B cell (primary cell): ENCODE measurements at regions not wholly inside any gene's neighbourhood (a gene's known extent, or its start where the extent isn't known, plus 50 kb on each side); places are given as distances from the start of the nearest gene placed in this dataset.

Source experiments
- ATAC-seq: fragments of 200-7000 bp; cut with Tn5 transposase; one replicate; pipeline ENCODE4 v1.10.0; 2021; ENCODE audit warnings: low read depth, mild to moderate bottlenecking, moderate number of reproducible peaks, moderate library complexity
- CTCF ChIA-PET: fragments of 350-600 bp; sonication (Branson Sonifier 250); formaldehyde crosslinking; loops from one replicate; lab custom pipeline; 2021; ENCODE audit warnings: antibody characterized with exemption, inconsistent platforms; lab: Charles Lee
- POLR2A ChIA-PET: fragments of 350-600 bp; sonication (Branson Sonifier 250); formaldehyde crosslinking; loops from one replicate; lab custom pipeline; 2021; ENCODE audit warnings: antibody characterized with exemption; lab: Charles Lee
- DNase-seq: peaks from one replicate; pipeline ENCODE4 v3.0.0; 2013
- H2AFZ ChIP-seq: 2 replicates; pipeline ENCODE4 v1.6.1; 2012; ENCODE audit warnings: mild to moderate bottlenecking, low read depth, low read length; ENCODE audit not compliant: insufficient read depth, poor library complexity, severe bottlenecking
- H3K27ac ChIP-seq, 2 donors: 1 replicate in 1 of 2; 2 replicates in 1 of 2; pipeline ENCODE4 v1.5.1; 2012 to 2013; ENCODE audit warnings: low read length in 2 of 2, mild to moderate bottlenecking in 2 of 2, moderate library complexity in 1 of 2
- H3K27me3 ChIP-seq, 4 experiments: fragments of 200-600 bp in 1 of 4; sonication (generic) in 1 of 4; replicated peaks in 1 of 4; 1 replicate in 2 of 4; 2 replicates in 2 of 4; pipeline versions ENCODE4 v1.6.1 to v1.7.0; 2013 to 2016; ENCODE audit warnings: low read length in 3 of 4, mild to moderate bottlenecking in 2 of 4, mixed read lengths in 1 of 4, moderate library complexity in 1 of 4; ENCODE audit not compliant: insufficient read depth in 4 of 4, control insufficient read depth in 3 of 4; ENCODE audit errors: control extremely low read depth in 1 of 4
- H3K36me3 ChIP-seq, 2 experiments: replicated peaks in 1 of 2; 1 replicate in 1 of 2; 2 replicates in 1 of 2; pipeline versions ENCODE4 v1.6.1 to v1.7.1; 2013; ENCODE audit warnings: low read length in 1 of 2; ENCODE audit not compliant: insufficient read depth in 2 of 2, control insufficient read depth in 1 of 2; ENCODE audit errors: control extremely low read depth in 1 of 2, extremely low read depth in 1 of 2
- H3K4me1 ChIP-seq, 2 donors: fragments of 200-600 bp in 1 of 2; sonication (generic) in 1 of 2; 1 replicate in 1 of 2; 2 replicates in 1 of 2; pipeline versions ENCODE4 v1.5.1 to v1.6.1; 2013 to 2017; ENCODE audit warnings: low read length in 2 of 2; ENCODE audit not compliant: control insufficient read depth in 2 of 2, insufficient read depth in 2 of 2
- H3K4me2 ChIP-seq: replicated peaks from 2 replicates; pipeline ENCODE3; 2012; ENCODE audit warnings: mild to moderate bottlenecking, low read depth, low read length; ENCODE audit not compliant: poor library complexity, severe bottlenecking
- H3K4me3 ChIP-seq, 5 experiments: fragments of 200-600 bp in 1 of 5; sonication (generic) in 1 of 5; 1 replicate in 3 of 5; 2 replicates in 2 of 5; pipeline versions ENCODE4 v1.5.1 to v1.7.0; 2011 to 2016; ENCODE audit warnings: low read length in 4 of 5, mild to moderate bottlenecking in 4 of 5, low read depth in 2 of 5, control low read depth in 1 of 5, moderate library complexity in 1 of 5; ENCODE audit not compliant: insufficient read depth in 1 of 5; ENCODE audit errors: control extremely low read depth in 1 of 5, extremely low read depth in 1 of 5
- H3K79me2 ChIP-seq: fragments of 200-600 bp; sonication (generic); one replicate; pipeline ENCODE4 v1.6.0; 2016; ENCODE audit warnings: low read length; ENCODE audit not compliant: control insufficient read depth, insufficient read depth
- H3K9ac ChIP-seq: fragments of 200-600 bp; sonication (generic); 2 replicates; pipeline ENCODE4 v1.6.1; 2017; ENCODE audit warnings: mild to moderate bottlenecking, low read length, moderate library complexity
- H3K9me3 ChIP-seq, 3 donors: one replicate each; pipeline versions ENCODE4 v1.6.1 to v1.7.1; 2013; ENCODE audit warnings: low read length in 2 of 3; ENCODE audit not compliant: control insufficient read depth in 2 of 3, insufficient read depth in 1 of 3; ENCODE audit errors: control extremely low read depth in 1 of 3
- H4K20me1 ChIP-seq: 2 replicates; pipeline ENCODE4 v1.6.0; 2012; ENCODE audit warnings: mild to moderate bottlenecking, low read length; ENCODE audit not compliant: insufficient read depth, control insufficient read depth, poor library complexity, severe bottlenecking
- H3K27ac Mint-ChIP-seq: one replicate; pipeline ENCODE4 v1.8.0; 2021; ENCODE audit warnings: mixed read lengths
- H3K27me3 Mint-ChIP-seq: one replicate; pipeline ENCODE4 v1.8.0; 2021; ENCODE audit warnings: mixed read lengths
- H3K4me1 Mint-ChIP-seq: one replicate; pipeline ENCODE4 v1.8.0; 2021; ENCODE audit warnings: mixed read lengths
- H3K4me3 Mint-ChIP-seq: one replicate; pipeline ENCODE4 v1.8.0; 2021; ENCODE audit warnings: mixed read lengths
- H3K9me3 Mint-ChIP-seq: one replicate; pipeline ENCODE4 v1.8.0; 2022; ENCODE audit warnings: mixed read lengths; ENCODE audit not compliant: insufficient read depth
- CTCF ChIP-seq: fragments of 200-600 bp; IDR thresholded peaks from one replicate; pipeline ENCODE4 v1.8.0; 2022; ENCODE audit warnings: antibody characterized with exemption, mild to moderate bottlenecking
- EZH2 ChIP-seq: IDR thresholded peaks from 2 replicates; pipeline ENCODE4 v1.6.1; 2012; ENCODE audit warnings: borderline replicate concordance, low read depth, mild to moderate bottlenecking, moderate library complexity, low read length; ENCODE audit not compliant: insufficient read depth, poor library complexity, severe bottlenecking
- whole genome bisulfite sequencing: methylation state at CpG from one replicate; pipeline ENCODE4 v1.1.5; 2013; ENCODE audit warnings: missing lambda C conversion rate; ENCODE audit not compliant: insufficient coverage; 5-methylcytosine and 5-hydroxymethylcytosine counted together
- intact Hi-C: fragments of 100-400 bp; cut with micrococcal nuclease; formaldehyde crosslinking; loops from one replicate; pipeline ENCODE4 v1.10.0; 2022

GRCh38 chr6:14950103-14950969 is 295.5 kb upstream of the JARID2 start:
- CTCF ChIA-PET: interaction anchor here (1.4 kb wide), 1 partner anchor 222 kb away, joined by 3 read pairs; no protein-coding TSS in a partner anchor
- POLR2A ChIA-PET: no interaction called here
- Mint-ChIP-seq H3K27me3 (peaks cover 4% of the 10 kb centered on the region), H3K9me3 (peaks cover 3% of the 10 kb centered on the region), H3K27ac (no peak overlapping the region), H3K4me3 (no peak overlapping the region), H3K4me1 (peaks cover 18% of the 10 kb centered on the region)
- no peak overlapping the region for H2AFZ ChIP-seq
- no peak overlapping the region for H3K4me2 ChIP-seq
- H4K20me1 ChIP-seq: no peaks in the 10 kb centered on the region
- ATAC-seq (no peak), DNase-seq (no peak)
- WGBS: 94% methylated on average over 3 of the region's 4 CpGs
- no peaks in the 10 kb centered on the region for H3K79me2 ChIP-seq
- peaks cover 0 to 11% (median 0%) of the 10 kb centered on the region in 3 donors for H3K9me3 ChIP-seq
- no peak overlapping the region for H3K27ac ChIP-seq
- intact Hi-C loops: no loop called here
- H3K4me3 ChIP-seq: no peak overlapping the region
- peaks cover 6 to 7% of the 10 kb centered on the region in 2 donors for H3K4me1 ChIP-seq
- H3K27me3 ChIP-seq: no peaks in the 10 kb centered on the region
- TF ChIP-seq EZH2 (no peak), CTCF (no peak)
- H3K36me3 ChIP-seq: no peaks in the 10 kb centered on the region
- no peak overlapping the region for H3K9ac ChIP-seq

- POLR2A ChIA-PET: no interaction called here
These were observed 294.9 kb upstream of the JARID2 start for GRCh38 chr6:14950970-14951276.

More at GRCh38 chr6:14950970-14951276, 294.9 kb upstream of the JARID2 start:
- ATAC-seq: no peak
- no peak for TF ChIP-seq EZH2
- no peak for TF ChIP-seq CTCF
- Mint-ChIP-seq H3K27ac (no peak overlapping the region), H3K4me3 (no peak overlapping the region), H3K9me3 (peaks cover 3% of the 10 kb centered on the region), H3K27me3 (peaks cover 3% of the 10 kb centered on the region), H3K4me1 (peaks cover 15% of the 10 kb centered on the region)
- no peak overlapping the region for H3K4me3 ChIP-seq
- no peaks in the 10 kb centered on the region for H3K79me2 ChIP-seq
- H3K27me3 ChIP-seq: no peaks in the 10 kb centered on the region
- no peak overlapping the region for H3K9ac ChIP-seq
- no peak overlapping the region for H2AFZ ChIP-seq
- no peak overlapping the region for H3K4me2 ChIP-seq
- H3K4me1 ChIP-seq: peaks cover 6 to 7% of the 10 kb centered on the region in 2 donors
- H3K36me3 ChIP-seq: no peaks in the 10 kb centered on the region
- CTCF ChIA-PET: interaction anchor here (1.4 kb wide), 1 partner anchor 223 kb away, joined by 3 read pairs; no protein-coding TSS in a partner anchor
- H3K9me3 ChIP-seq: peaks cover 0 to 11% (median 0%) of the 10 kb centered on the region in 3 donors
- no peak overlapping the region for H3K27ac ChIP-seq
- WGBS: 100% methylated on average over 1 of the region's 2 CpGs
- H4K20me1 ChIP-seq: no peaks in the 10 kb centered on the region
- intact Hi-C loops: no loop called here
- DNase-seq: no peak
